ENCODE measurements at regions not wholly inside any gene's neighbourhood (a gene's known extent, or its start where the extent isn't known, plus 50 kb on each side); places are given as distances from the start of the nearest gene placed in this dataset.

DNA sequence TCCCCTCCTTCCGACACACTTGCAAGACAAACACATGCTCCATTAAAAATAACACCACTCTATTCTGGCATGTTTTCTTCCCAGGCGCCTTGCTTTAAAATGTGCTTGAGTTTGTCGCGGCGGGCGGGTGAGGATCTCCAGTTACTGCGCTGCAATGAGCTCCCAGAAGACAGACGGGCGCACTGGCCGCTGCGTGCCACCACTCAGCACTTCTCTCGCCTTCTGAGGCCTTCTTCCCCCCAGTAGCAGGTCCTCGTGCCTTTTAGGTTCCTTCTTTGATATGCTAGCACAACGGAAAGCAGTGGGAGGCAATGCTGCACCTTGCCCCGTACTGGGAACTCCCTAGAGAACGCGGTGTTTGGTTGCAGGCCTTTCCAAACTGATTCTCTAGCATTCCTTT is 279.5 kb upstream of the NR5A2 start:
- H3K9me3 ChIP-seq (ENCODE audit: insufficient read depth, low read length), result no peaks in the 10 kb centered on the region
- H3K27me3 ChIP-seq (ENCODE audit: low read depth, low read length), result peaks cover 32% of the 10 kb centered on the region
- no peak overlapping the region for H3K27ac ChIP-seq (ENCODE audit: low read length)
- H3K4me3 ChIP-seq (ENCODE audit: low read length), result no peak overlapping the region
- no peaks in the 10 kb centered on the region for H4K20me1 ChIP-seq (ENCODE audit: insufficient read depth, low read length)
- no peaks in the 10 kb centered on the region for H3K4me1 ChIP-seq (ENCODE audit: low read length)
- no peaks in the 10 kb centered on the region for H3K79me2 ChIP-seq (ENCODE audit: low read length)
- no peak overlapping the region for H3K9ac ChIP-seq (ENCODE audit: low read length)
- no peak overlapping the region for H2AFZ ChIP-seq (ENCODE audit: low read depth, low read length)
- TF ChIP-seq, protein P1, sequence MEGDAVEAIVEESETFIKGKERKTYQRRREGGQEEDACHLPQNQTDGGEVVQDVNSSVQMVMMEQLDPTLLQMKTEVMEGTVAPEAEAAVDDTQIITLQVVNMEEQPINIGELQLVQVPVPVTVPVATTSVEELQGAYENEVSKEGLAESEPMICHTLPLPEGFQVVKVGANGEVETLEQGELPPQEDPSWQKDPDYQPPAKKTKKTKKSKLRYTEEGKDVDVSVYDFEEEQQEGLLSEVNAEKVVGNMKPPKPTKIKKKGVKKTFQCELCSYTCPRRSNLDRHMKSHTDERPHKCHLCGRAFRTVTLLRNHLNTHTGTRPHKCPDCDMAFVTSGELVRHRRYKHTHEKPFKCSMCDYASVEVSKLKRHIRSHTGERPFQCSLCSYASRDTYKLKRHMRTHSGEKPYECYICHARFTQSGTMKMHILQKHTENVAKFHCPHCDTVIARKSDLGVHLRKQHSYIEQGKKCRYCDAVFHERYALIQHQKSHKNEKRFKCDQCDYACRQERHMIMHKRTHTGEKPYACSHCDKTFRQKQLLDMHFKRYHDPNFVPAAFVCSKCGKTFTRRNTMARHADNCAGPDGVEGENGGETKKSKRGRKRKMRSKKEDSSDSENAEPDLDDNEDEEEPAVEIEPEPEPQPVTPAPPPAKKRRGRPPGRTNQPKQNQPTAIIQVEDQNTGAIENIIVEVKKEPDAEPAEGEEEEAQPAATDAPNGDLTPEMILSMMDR (IDR thresholded peaks at IDR 0.05; ENCODE audit: low read depth, low read length), result no peak
- TF ChIP-seq EZH2phosphoT487 (IDR thresholded peaks at IDR 0.05; ENCODE audit: low read depth), result no peak
- no peaks in the 10 kb centered on the region for H3K36me3 ChIP-seq (replicated peaks; ENCODE audit: low read depth, low read length)
- H3K4me2 ChIP-seq (ENCODE audit: low read length), result no peak overlapping the region

DNA sequence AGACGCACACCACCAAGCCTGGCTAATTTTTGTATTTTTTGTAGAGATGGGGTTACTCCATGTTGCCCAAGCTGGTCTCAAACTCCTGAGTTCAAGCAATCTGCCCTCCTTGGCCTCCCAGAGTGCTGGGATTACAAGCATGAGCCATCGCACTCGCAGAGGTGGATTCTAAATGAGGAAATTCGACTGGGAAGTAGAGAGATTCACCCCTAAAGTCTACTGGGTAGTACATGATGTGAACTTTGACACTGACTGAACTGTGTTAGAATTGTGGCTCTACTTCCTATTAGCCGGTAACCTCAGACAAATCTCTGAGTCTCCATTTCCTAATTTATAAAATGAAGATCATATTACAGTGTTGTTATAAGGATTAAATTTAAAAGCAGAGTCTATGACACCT is 276.0 kb upstream of the NR5A2 start:
- Histone ChIP-seq H3K27ac (ENCODE audit: low read length) (no peak overlapping the region), H3K4me3 (ENCODE audit: low read length) (no peak overlapping the region), H2AFZ (ENCODE audit: low read depth, low read length) (no peak overlapping the region), H3K36me3 (replicated peaks; ENCODE audit: low read depth, low read length) (no peaks in the 10 kb centered on the region), H3K9ac (ENCODE audit: low read length) (no peak overlapping the region), H3K4me2 (ENCODE audit: low read length) (no peak overlapping the region), H4K20me1 (ENCODE audit: insufficient read depth, low read length) (no peaks in the 10 kb centered on the region), H3K4me1 (ENCODE audit: low read length) (no peaks in the 10 kb centered on the region), H3K27me3 (ENCODE audit: low read depth, low read length) (peaks cover 21% of the 10 kb centered on the region), H3K9me3 (ENCODE audit: insufficient read depth, low read length) (no peaks in the 10 kb centered on the region), H3K79me2 (ENCODE audit: low read length) (no peaks in the 10 kb centered on the region)
- no peak for TF ChIP-seq EZH2phosphoT487 (IDR thresholded peaks at IDR 0.05; ENCODE audit: low read depth)
- TF ChIP-seq, protein P1 (IDR thresholded peaks at IDR 0.05; ENCODE audit: low read depth, low read length), result no peak

DNA sequence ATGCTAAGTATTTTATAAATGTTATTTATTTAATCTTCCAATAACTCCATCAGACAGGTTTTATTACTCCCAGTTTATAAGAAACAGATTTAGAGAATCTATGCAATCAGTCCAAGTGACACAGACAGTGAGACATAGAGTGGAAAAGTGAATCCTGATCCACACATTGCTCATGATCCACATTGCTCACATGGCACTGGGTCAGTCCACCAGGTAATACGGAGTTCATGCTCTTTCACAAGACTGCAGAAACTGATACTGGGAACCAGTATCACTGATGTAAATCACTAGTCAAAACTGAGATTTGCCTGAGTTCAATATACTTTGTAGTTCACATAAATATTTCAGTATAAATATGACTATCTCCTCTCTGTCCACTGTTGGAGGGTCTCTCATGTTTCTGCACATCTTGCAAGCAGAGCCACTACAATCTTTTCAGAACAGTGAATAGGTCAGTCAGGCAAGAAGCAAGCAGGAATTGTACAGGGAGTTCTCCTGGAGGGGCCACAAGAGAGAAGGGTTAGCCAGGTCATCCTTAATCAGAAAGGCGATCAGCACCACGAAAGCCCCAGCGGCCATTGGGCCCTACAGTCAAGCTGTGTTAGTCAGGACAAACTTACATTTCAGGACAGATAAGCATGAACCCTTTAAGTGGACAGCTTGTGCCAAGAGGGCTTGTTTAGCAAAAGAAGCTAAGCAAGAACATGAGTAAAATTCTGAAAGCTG is 275.4 kb upstream of the NR5A2 start:
- Histone ChIP-seq H3K4me3 (ENCODE audit: low read length) (no peak overlapping the region), H3K79me2 (ENCODE audit: low read length) (no peaks in the 10 kb centered on the region), H3K4me1 (ENCODE audit: low read length) (no peaks in the 10 kb centered on the region), H3K9ac (ENCODE audit: low read length) (no peak overlapping the region), H3K36me3 (replicated peaks; ENCODE audit: low read depth, low read length) (no peaks in the 10 kb centered on the region), H2AFZ (ENCODE audit: low read depth, low read length) (no peak overlapping the region), H3K9me3 (ENCODE audit: insufficient read depth, low read length) (no peaks in the 10 kb centered on the region), H3K27ac (ENCODE audit: low read length) (no peak overlapping the region), H3K27me3 (ENCODE audit: low read depth, low read length) (peaks cover 19% of the 10 kb centered on the region), H3K4me2 (ENCODE audit: low read length) (no peak overlapping the region), H4K20me1 (ENCODE audit: insufficient read depth, low read length) (no peaks in the 10 kb centered on the region)
- TF ChIP-seq EZH2phosphoT487 (IDR thresholded peaks at IDR 0.05; ENCODE audit: low read depth), result no peak
- TF ChIP-seq, protein P1 (IDR thresholded peaks at IDR 0.05; ENCODE audit: low read depth, low read length), result no peak

DNA sequence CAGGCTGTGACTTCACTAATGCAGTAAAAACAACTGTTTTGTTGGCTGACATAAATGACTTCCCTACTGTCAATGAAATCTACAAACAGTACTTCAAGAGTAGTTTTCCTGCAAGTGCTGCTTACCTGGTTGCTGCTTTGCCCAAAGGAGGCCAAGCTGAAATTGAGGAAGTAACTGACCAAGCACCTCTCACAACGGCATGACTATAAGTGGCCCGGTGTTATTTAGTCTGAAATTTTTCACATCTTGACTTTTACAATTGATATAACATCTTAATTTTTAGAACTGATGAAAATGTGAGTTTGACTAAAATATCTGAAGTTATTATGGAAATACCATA is 274.9 kb upstream of the NR5A2 start:
- Histone ChIP-seq H3K9me3 (ENCODE audit: insufficient read depth, low read length) (no peaks in the 10 kb centered on the region), H3K4me3 (ENCODE audit: low read length) (no peak overlapping the region), H3K4me2 (ENCODE audit: low read length) (no peak overlapping the region), H3K79me2 (ENCODE audit: low read length) (no peaks in the 10 kb centered on the region), H3K9ac (ENCODE audit: low read length) (no peak overlapping the region), H2AFZ (ENCODE audit: low read depth, low read length) (no peak overlapping the region), H3K27ac (ENCODE audit: low read length) (no peak overlapping the region), H3K36me3 (replicated peaks; ENCODE audit: low read depth, low read length) (no peaks in the 10 kb centered on the region), H3K27me3 (ENCODE audit: low read depth, low read length) (peaks cover 22% of the 10 kb centered on the region), H3K4me1 (ENCODE audit: low read length) (no peaks in the 10 kb centered on the region), H4K20me1 (ENCODE audit: insufficient read depth, low read length) (no peaks in the 10 kb centered on the region)
- TF ChIP-seq EZH2phosphoT487 (IDR thresholded peaks at IDR 0.05; ENCODE audit: low read depth), result no peak
- TF ChIP-seq, protein P1 (IDR thresholded peaks at IDR 0.05; ENCODE audit: low read depth, low read length), result no peak

All from OCI-LY3 (cell line).